Right forelimb (tissue), 1 donor: ENCODE measurements at regions not wholly inside any gene's neighbourhood (a gene's known extent, or its start where the extent isn't known, plus 50 kb on each side); places are given as distances from the start of the nearest gene placed in this dataset.
"Not testable (repeated sequence)": the region's sequence is repeated elsewhere in the genome, so short reads cannot be mapped to it uniquely, and the experiment has no call there.

Source experiments
- DNase-seq: peaks from one replicate; pipeline ENCODE4 v3.0.0-alpha.2; 2018

GRCh38 chr10:42177793-42178689 lies 460.3 kb downstream of the ZNF33B start:
- not testable (repeated sequence) for DNase-seq

GRCh38 chr10:42177077-42177792 lies 461.1 kb downstream of the ZNF33B start:
- DNase-seq, result no peak

GRCh38 chr10:42150428-42151061 lies 487.8 kb downstream of the ZNF33B start:
- no peak for DNase-seq

- DNase-seq, result no peak
Measured at GRCh38 chr10:42149722-42150427, 488.5 kb downstream of the ZNF33B start.

DNA sequence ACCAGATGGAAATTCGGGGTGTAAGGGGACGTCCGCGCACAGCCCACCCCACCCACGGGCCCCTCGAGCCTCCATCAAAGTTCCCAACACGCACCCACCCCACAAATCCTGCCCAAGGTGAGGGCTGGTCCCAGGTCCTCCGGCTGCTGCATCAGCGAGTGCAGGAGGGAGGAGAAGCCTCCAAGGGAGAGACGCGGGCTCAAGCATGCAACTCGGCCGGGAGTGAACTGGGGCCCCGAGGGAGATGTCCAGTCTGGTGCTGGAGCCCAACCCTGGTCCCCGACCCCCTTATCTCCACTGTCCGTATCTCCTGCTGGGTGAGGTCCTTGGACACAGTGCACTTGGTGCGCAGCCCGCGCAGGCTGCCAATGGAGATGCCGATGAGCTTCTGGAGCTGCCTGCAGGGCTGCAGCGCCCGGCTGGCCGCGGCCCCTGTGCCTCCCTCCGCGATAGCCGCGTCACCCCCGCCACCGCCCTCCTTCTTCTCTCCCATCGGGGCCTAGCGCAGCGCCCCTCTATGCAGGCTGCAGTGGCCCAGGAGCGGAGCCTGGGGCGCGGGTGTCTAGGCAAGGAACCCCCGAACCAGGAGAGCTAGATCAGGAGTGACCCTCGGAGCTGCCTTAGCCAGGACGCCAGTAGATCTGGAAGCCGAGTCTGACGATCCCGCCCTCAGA lies 489.2 kb downstream of the ZNF33B start:
- no peak for DNase-seq

GRCh38 chr10:42146165-42146564 lies 492.2 kb downstream of the ZNF33B start:
- not testable (repeated sequence) for DNase-seq

DNA sequence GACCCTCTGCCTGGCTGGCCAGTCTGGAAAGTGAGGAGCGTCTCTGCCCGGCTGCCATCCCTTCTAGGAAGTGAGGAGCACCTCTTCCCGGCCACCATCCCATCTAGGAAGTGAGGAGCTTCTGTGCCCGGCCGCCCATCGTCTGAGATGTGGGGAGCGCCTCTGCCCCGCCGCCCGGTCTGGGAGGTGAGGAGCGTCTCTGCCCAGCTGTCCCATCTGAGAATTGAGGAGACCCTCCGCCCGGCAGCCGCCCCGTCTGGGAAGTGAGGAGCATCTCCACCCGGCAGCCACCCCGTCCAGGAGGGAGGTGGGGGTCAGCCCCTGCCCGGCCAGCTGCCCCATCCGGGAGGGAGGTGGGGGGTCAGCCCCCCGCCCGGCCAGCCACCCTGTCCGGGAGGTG lies 500.3 kb downstream of the ZNF33B start:
- not testable (repeated sequence) for DNase-seq

GRCh38 chr10:42113158-42113450 lies 525.3 kb downstream of the ZNF33B start:
- no peak for DNase-seq

GRCh38 chr10:42112331-42113157 lies 525.8 kb downstream of the ZNF33B start:
- no peak for DNase-seq

DNA sequence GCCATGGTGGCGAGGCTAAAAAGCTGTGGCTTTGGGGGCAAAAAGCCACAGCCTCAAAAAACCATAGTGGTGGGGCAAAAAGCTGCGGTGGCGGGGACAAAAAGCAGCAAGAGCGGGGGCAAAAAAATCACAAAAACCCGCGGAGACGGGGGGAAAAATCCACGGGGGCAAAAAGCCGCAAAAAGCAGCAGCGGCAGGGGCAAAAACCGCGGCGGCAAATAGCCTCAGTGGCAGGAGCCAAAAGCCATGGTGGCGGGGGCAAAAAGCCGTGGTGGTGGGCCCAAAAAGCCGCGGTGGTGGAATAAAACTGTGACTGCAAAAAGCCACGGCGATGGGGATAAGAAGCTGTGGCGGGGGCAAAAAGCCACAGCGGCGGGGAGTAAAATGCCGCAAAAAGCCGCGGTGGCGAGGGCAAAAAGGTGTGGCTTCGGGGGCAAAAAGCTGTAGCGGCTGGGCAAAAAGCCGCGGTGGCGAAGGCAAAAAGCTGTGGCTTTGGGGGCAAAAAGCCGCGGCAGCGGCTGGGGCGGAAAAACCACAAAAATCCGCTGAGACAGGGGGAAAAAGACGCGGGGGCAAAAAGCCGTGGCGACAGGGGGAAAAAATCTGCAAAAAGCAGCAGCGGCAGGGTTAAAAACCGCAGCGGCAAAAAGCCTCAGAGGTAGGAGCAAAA lies 526.6 kb downstream of the ZNF33B start:
- DNase-seq, result no peak

DNA sequence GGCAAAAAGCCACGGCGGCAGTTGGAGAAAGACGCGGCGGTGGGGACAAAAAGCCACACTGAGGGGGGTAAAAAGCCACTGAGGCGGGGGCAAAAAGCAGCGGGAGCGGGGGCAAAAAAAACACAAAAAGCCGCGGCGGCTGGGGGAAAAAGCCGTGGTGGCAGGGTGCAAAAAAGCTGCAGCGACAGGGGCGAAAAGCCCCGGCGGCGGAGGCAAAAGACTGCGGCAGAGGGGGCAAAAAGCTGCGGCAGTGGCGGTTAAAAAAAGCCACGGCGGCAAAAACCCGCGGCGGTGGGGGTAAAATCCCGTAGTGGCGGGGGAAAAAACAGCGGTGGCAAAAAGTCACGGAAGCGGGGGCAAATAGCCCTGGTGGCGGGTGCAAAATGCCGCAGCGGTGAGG lies 527.3 kb downstream of the ZNF33B start:
- no peak for DNase-seq
